HEK293 (cell line): ENCODE measurements at regions not wholly inside any gene's neighbourhood (a gene's known extent, or its start where the extent isn't known, plus 50 kb on each side); places are given as distances from the start of the nearest gene placed in this dataset.

ENCODE experiments used
- CTCF ChIA-PET: fragments of 350-600 bp; formaldehyde crosslinking; extraction: SDS; loops from one replicate; lab custom pipeline; 2021; ENCODE audit warnings: antibody characterized with exemption; lab: Yijun Ruan, JAX
- POLR2A ChIA-PET: fragments of 300-600 bp; formaldehyde crosslinking; extraction: SDS; loops from one replicate; lab custom pipeline; 2020; ENCODE audit warnings: antibody characterized with exemption, inconsistent platforms; lab: Yijun Ruan, JAX
- H3K27ac ChIP-seq: fragments of 200-500 bp; sonication (Bioruptor generic); 2 replicates; pipeline ENCODE4 v1.5.1; 2014; ENCODE audit warnings: low read depth, low read length, control low read depth, inconsistent platforms; ENCODE audit errors: extremely low read depth
- H3K36me3 ChIP-seq, 2 experiments: fragments of 200-500 bp in 1 of 2; sonication (Bioruptor generic) in 1 of 2; 1 replicate in 1 of 2; 2 replicates in 1 of 2; pipeline ENCODE4 v1.5.1; 2014 to 2017; ENCODE audit warnings: inconsistent platforms in 2 of 2, low read length in 2 of 2; ENCODE audit not compliant: control insufficient read depth in 2 of 2, insufficient read depth in 1 of 2
- H3K4me1 ChIP-seq: fragments of 200-500 bp; sonication (Bioruptor generic); 2 replicates; pipeline ENCODE4 v1.5.1; 2014; ENCODE audit warnings: mild to moderate bottlenecking, low read length, inconsistent platforms; ENCODE audit not compliant: control insufficient read depth, insufficient read depth
- H3K4me3 ChIP-seq: 2 replicates; pipeline ENCODE4 v1.5.1; 2011; ENCODE audit warnings: low read depth, mild to moderate bottlenecking, control low read depth, low read length, moderate library complexity
- H3K9me3 ChIP-seq: fragments of 200-500 bp; sonication (Bioruptor generic); 2 replicates; pipeline ENCODE4 v1.5.1; 2014; ENCODE audit warnings: low read depth, low read length, inconsistent platforms; ENCODE audit not compliant: control insufficient read depth, insufficient read depth
- FEZF1 ChIP-seq: fragments of 450-650 bp; formaldehyde crosslinking; IDR thresholded peaks from 2 replicates; pipeline ENCODE4 v1.5.1; 2016; ENCODE audit warnings: missing biosample characterization, missing genetic modification characterization
- GLI4 ChIP-seq: fragments of 450-650 bp; formaldehyde crosslinking; IDR thresholded peaks from 2 replicates; pipeline ENCODE4 v1.5.1; 2016; ENCODE audit warnings: missing biosample characterization, missing genetic modification characterization
- KLF10 ChIP-seq: fragments of 450-650 bp; IDR thresholded peaks from 2 replicates; pipeline ENCODE4 v1.5.1; 2018; ENCODE audit warnings: missing biosample characterization, mild to moderate bottlenecking, missing genetic modification characterization
- SCRT1 ChIP-seq: fragments of 450-650 bp; formaldehyde crosslinking; IDR thresholded peaks from 2 replicates; pipeline ENCODE4 v1.5.1; 2016; ENCODE audit warnings: missing biosample characterization, missing genetic modification characterization, borderline replicate concordance
- SP3 ChIP-seq: fragments of 450-650 bp; formaldehyde crosslinking; IDR thresholded peaks from 2 replicates; pipeline ENCODE4 v1.5.1; 2016; ENCODE audit warnings: missing biosample characterization, missing genetic modification characterization
- ZNF174 ChIP-seq: fragments of 450-650 bp; formaldehyde crosslinking; IDR thresholded peaks from 2 replicates; pipeline ENCODE4 v1.5.0; 2017; ENCODE audit warnings: missing biosample characterization, mild to moderate bottlenecking, missing genetic modification characterization
- ZNF202 ChIP-seq: fragments of 450-650 bp; formaldehyde crosslinking; IDR thresholded peaks from 2 replicates; pipeline ENCODE4 v1.5.1; 2016; ENCODE audit warnings: missing biosample characterization, missing genetic modification characterization, borderline replicate concordance
- ZNF221 ChIP-seq: fragments of 450-650 bp; formaldehyde crosslinking; IDR thresholded peaks from 2 replicates; pipeline ENCODE4 v1.5.1; 2017; ENCODE audit warnings: missing biosample characterization, missing genetic modification characterization, borderline replicate concordance
- ZNF26 ChIP-seq: fragments of 450-650 bp; formaldehyde crosslinking; IDR thresholded peaks from 2 replicates; pipeline ENCODE4 v1.5.1; 2016; ENCODE audit warnings: missing biosample characterization, missing genetic modification characterization
- ZNF274 ChIP-seq, 2 experiments: fragments of 200-500 bp in 1 of 2; fragments of 450-650 bp in 1 of 2; sonication (Bioruptor generic) in 1 of 2; formaldehyde crosslinking in 1 of 2; IDR thresholded peaks; 2 replicates each; pipeline versions ENCODE4 v1.5.1 to v1.6.1; 2014 to 2016; ENCODE audit warnings: borderline replicate concordance in 1 of 2, inconsistent platforms in 1 of 2, low read length in 1 of 2, missing biosample characterization in 1 of 2, missing genetic modification characterization in 1 of 2
- ZNF473 ChIP-seq: fragments of 450-650 bp; formaldehyde crosslinking; IDR thresholded peaks from 2 replicates; pipeline ENCODE4 v1.5.1; 2017; ENCODE audit warnings: missing biosample characterization, missing genetic modification characterization
- ZNF561 ChIP-seq: fragments of 450-650 bp; IDR thresholded peaks from 2 replicates; pipeline ENCODE4 v1.5.1; 2018; ENCODE audit warnings: missing biosample characterization, missing genetic modification characterization, borderline replicate concordance
- ZNF621 ChIP-seq: fragments of 450-650 bp; formaldehyde crosslinking; IDR thresholded peaks from 2 replicates; pipeline ENCODE4 v1.5.1; 2017; ENCODE audit warnings: missing biosample characterization, missing genetic modification characterization
- ZNF654 ChIP-seq: fragments of 450-650 bp; formaldehyde crosslinking; IDR thresholded peaks from 2 replicates; pipeline ENCODE4 v1.5.1; 2016; ENCODE audit warnings: low read depth, missing biosample characterization, missing genetic modification characterization
- ZNF777 ChIP-seq: fragments of 450-650 bp; formaldehyde crosslinking; IDR thresholded peaks from 2 replicates; pipeline ENCODE4 v1.5.1; 2017; ENCODE audit warnings: missing biosample characterization, missing genetic modification characterization, borderline replicate concordance
- TF ChIP-seq, protein P1 (sequence below): fragments of 450-650 bp; formaldehyde crosslinking; IDR thresholded peaks from 2 replicates; pipeline ENCODE4 v1.5.1; 2016; ENCODE audit warnings: missing biosample characterization, missing genetic modification characterization
- TF ChIP-seq, protein P2 (sequence below): fragments of 450-650 bp; formaldehyde crosslinking; IDR thresholded peaks from 2 replicates; pipeline ENCODE4 v1.5.1; 2016; ENCODE audit warnings: missing biosample characterization, missing genetic modification characterization
- TF ChIP-seq, protein P3 (sequence below): fragments of 450-650 bp; formaldehyde crosslinking; optimal IDR thresholded peaks from 2 replicates; pipeline ENCODE3; 2016; ENCODE audit warnings: missing biosample characterization, mild to moderate bottlenecking, missing genetic modification characterization
- TF ChIP-seq, protein P4 (sequence below): fragments of 450-650 bp; IDR thresholded peaks from 2 replicates; pipeline ENCODE4 v1.5.1; 2018; ENCODE audit warnings: missing biosample characterization, mild to moderate bottlenecking, missing genetic modification characterization

- TF ChIP-seq, protein P1, sequence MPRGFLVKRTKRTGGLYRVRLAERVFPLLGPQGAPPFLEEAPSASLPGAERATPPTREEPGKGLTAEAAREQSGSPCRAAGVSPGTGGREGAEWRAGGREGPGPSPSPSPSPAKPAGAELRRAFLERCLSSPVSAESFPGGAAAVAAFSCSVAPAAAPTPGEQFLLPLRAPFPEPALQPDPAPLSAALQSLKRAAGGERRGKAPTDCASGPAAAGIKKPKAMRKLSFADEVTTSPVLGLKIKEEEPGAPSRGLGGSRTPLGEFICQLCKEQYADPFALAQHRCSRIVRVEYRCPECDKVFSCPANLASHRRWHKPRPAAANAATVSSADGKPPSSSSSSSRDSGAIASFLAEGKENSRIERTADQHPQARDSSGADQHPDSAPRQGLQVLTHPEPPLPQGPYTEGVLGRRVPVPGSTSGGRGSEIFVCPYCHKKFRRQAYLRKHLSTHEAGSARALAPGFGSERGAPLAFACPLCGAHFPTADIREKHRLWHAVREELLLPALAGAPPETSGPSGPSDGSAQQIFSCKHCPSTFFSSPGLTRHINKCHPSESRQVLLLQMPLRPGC (tag by site-specific recombination) = no peak
- no peak for TF ChIP-seq ZNF202 (tag by site-specific recombination)
- TF ChIP-seq GLI4 (tag by site-specific recombination) = no peak
- TF ChIP-seq ZNF473 (tag by site-specific recombination) = no peak
- no peak for TF ChIP-seq ZNF274 (IDR thresholded peaks at IDR 0.05; ENCODE audit: low read length)
- TF ChIP-seq ZNF274 (tag by site-specific recombination; IDR thresholded peaks at IDR 0.05; ENCODE audit: borderline replicate concordance) = no peak
- TF ChIP-seq ZNF654 (tag by site-specific recombination) = no peak
- TF ChIP-seq FEZF1 = no peak
- TF ChIP-seq ZNF221 (tag by site-specific recombination) = no peak
- no peak for TF ChIP-seq ZNF561 (tag by site-specific recombination)
- no peak for TF ChIP-seq ZNF621 (tag by site-specific recombination)
- TF ChIP-seq, protein P2, sequence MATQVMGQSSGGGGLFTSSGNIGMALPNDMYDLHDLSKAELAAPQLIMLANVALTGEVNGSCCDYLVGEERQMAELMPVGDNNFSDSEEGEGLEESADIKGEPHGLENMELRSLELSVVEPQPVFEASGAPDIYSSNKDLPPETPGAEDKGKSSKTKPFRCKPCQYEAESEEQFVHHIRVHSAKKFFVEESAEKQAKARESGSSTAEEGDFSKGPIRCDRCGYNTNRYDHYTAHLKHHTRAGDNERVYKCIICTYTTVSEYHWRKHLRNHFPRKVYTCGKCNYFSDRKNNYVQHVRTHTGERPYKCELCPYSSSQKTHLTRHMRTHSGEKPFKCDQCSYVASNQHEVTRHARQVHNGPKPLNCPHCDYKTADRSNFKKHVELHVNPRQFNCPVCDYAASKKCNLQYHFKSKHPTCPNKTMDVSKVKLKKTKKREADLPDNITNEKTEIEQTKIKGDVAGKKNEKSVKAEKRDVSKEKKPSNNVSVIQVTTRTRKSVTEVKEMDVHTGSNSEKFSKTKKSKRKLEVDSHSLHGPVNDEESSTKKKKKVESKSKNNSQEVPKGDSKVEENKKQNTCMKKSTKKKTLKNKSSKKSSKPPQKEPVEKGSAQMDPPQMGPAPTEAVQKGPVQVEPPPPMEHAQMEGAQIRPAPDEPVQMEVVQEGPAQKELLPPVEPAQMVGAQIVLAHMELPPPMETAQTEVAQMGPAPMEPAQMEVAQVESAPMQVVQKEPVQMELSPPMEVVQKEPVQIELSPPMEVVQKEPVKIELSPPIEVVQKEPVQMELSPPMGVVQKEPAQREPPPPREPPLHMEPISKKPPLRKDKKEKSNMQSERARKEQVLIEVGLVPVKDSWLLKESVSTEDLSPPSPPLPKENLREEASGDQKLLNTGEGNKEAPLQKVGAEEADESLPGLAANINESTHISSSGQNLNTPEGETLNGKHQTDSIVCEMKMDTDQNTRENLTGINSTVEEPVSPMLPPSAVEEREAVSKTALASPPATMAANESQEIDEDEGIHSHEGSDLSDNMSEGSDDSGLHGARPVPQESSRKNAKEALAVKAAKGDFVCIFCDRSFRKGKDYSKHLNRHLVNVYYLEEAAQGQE (tag by site-specific recombination) = no peak
- TF ChIP-seq SP3 (tag by site-specific recombination) = no peak
- no peak for TF ChIP-seq ZNF174
- TF ChIP-seq SCRT1 (tag by site-specific recombination) = no peak
- TF ChIP-seq, protein P3, sequence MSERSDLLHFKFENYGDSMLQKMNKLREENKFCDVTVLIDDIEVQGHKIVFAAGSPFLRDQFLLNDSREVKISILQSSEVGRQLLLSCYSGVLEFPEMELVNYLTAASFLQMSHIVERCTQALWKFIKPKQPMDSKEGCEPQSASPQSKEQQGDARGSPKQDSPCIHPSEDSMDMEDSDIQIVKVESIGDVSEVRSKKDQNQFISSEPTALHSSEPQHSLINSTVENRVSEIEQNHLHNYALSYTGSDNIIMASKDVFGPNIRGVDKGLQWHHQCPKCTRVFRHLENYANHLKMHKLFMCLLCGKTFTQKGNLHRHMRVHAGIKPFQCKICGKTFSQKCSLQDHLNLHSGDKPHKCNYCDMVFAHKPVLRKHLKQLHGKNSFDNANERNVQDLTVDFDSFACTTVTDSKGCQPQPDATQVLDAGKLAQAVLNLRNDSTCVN (tag by site-specific recombination) = no peak
- TF ChIP-seq KLF10 (tag by site-specific recombination) = no peak
- TF ChIP-seq ZNF26 (tag by site-specific recombination) = no peak
- TF ChIP-seq, protein P4, sequence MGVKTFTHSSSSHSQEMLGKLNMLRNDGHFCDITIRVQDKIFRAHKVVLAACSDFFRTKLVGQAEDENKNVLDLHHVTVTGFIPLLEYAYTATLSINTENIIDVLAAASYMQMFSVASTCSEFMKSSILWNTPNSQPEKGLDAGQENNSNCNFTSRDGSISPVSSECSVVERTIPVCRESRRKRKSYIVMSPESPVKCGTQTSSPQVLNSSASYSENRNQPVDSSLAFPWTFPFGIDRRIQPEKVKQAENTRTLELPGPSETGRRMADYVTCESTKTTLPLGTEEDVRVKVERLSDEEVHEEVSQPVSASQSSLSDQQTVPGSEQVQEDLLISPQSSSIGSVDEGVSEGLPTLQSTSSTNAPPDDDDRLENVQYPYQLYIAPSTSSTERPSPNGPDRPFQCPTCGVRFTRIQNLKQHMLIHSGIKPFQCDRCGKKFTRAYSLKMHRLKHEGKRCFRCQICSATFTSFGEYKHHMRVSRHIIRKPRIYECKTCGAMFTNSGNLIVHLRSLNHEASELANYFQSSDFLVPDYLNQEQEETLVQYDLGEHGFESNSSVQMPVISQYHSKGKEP (tag by site-specific recombination) = no peak
- TF ChIP-seq ZNF777 (tag by site-specific recombination) = no peak
- TF ChIP-seq, all 188 proteins: peak for 0
- POLR2A ChIA-PET = no interaction called here
- no peaks in the 10 kb centered on the region for H3K9me3 ChIP-seq
- H3K36me3 ChIP-seq = no peaks in the 10 kb centered on the region
- no peak overlapping the region for H3K27ac ChIP-seq
- CTCF ChIA-PET = no interaction called here
- no peaks in the 10 kb centered on the region for H3K4me1 ChIP-seq
- no peak overlapping the region for H3K4me3 ChIP-seq
Measured at GRCh38 chr5:27722337-27722736, 684.0 kb upstream of the CDH9 start.
